ENCODE measurements at regions not wholly inside any gene's neighbourhood (a gene's known extent, or its start where the extent isn't known, plus 50 kb on each side); places are given as distances from the start of the nearest gene placed in this dataset.

DNA sequence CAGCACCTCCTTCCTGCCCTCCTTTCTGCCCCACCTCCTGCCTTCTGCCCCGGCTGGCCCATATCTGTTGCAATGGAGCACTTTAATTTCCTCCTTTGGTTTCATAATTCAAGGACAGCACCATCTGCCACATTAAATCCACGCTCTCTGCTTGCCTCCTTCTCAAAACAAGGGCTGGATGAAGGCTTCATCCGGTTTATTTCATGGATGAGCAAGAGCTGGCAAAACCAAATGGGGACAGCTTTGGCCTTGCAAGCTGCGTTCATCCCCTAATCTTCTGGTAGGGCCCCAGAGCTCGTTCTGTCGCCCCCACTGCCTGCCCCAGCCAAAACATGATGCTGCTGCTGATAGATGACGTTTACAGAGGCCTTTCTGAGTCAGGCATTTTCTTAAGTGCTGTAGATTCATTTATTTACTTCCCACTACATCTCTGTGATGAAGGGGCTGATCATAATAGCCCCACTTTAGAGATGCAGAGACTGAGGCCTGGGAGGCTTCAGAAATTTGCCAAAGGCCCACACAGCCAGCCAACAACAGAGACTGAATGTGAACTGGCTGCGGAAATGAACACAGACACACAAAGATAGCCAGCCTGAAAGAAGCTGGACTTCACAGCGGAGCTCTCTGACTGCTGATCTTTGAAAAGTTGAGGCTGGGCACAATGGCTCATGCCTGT lies 115.6 kb upstream of the CPEB4 start:
- ChIA-PET CTCF (no interaction called here), POLR2A (interaction anchor here (0.6 kb wide), 1 partner anchor 814 kb away, joined by 4 read pairs; no protein-coding TSS in a partner anchor)
- no TSS peak for BruUV-seq (replicated peaks)
- Histone ChIP-seq H3K4me3 (ENCODE audit: low read depth in 2 of 2, low read length in 2 of 2) (no peak overlapping the region), H3K4me1 (ENCODE audit: control insufficient read depth, insufficient read depth, low read length) (no peaks in the 10 kb centered on the region), H3K36me3 (ENCODE audit: control insufficient read depth, insufficient read depth, low read length) (no peaks in the 10 kb centered on the region), H3K9me3 (ENCODE audit: control insufficient read depth, insufficient read depth, low read depth, low read length) (no peaks in the 10 kb centered on the region), H3K27ac (ENCODE audit: low read length) (no peak overlapping the region), H3K27me3 (ENCODE audit: control insufficient read depth, insufficient read depth, low read length) (no peaks in the 10 kb centered on the region)
- intact Hi-C loops (cut with micrococcal nuclease; ENCODE audit: unreplicated experiment): no loop called here
- TF ChIP-seq POLR2AphosphoS5 (IDR thresholded peaks at IDR 0.05; ENCODE audit: low read depth, low read length): no peak
- DNase-seq (ENCODE audit: low read depth, low spot score) (no peak), ATAC-seq (no peak)
- in situ Hi-C loops (cut with HindIII; ENCODE audit: low pct_unique_long_range_greater_than_20kb, low sequenced_read_pairs): no loop called here

DNA sequence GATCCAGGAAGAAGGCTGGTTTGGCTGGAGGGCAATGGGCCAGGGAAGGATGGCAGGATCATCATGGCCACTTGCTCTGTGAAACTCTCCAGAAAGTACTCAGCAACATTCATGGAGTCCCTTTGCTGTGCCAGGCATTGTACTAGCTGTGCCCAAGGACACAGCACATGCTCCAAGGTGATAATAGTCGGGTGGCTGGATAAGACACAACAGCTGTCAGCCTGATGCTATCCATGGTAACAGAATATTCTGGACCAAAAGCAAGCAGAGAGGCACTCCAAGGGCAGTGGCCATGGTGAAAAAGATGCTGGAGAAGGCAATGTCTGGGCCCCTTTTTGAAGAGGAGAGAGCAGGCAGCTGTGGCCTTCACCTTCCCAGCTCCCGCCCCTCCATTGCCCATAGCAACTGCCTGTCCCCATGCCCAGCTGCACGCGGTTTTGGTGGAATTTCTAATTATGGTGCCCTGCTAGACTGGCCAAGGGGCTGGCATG lies 113.8 kb upstream of the CPEB4 start:
- ChIA-PET CTCF (no interaction called here), POLR2A (no interaction called here)
- intact Hi-C loops (cut with micrococcal nuclease; ENCODE audit: unreplicated experiment) (no loop called here), in situ Hi-C loops (cut with HindIII; ENCODE audit: low pct_unique_long_range_greater_than_20kb, low sequenced_read_pairs) (no loop called here)
- TF ChIP-seq POLR2AphosphoS5 (IDR thresholded peaks at IDR 0.05; ENCODE audit: low read depth, low read length) (no peak), SIN3A (IDR thresholded peaks at IDR 0.05; ENCODE audit: borderline replicate concordance, insufficient read depth, low read depth, low read length) (no peak), TCF7L2 (IDR thresholded peaks at IDR 0.05; ENCODE audit: low read depth, low read length) (no peak)
- TF ChIP-seq, protein P1, sequence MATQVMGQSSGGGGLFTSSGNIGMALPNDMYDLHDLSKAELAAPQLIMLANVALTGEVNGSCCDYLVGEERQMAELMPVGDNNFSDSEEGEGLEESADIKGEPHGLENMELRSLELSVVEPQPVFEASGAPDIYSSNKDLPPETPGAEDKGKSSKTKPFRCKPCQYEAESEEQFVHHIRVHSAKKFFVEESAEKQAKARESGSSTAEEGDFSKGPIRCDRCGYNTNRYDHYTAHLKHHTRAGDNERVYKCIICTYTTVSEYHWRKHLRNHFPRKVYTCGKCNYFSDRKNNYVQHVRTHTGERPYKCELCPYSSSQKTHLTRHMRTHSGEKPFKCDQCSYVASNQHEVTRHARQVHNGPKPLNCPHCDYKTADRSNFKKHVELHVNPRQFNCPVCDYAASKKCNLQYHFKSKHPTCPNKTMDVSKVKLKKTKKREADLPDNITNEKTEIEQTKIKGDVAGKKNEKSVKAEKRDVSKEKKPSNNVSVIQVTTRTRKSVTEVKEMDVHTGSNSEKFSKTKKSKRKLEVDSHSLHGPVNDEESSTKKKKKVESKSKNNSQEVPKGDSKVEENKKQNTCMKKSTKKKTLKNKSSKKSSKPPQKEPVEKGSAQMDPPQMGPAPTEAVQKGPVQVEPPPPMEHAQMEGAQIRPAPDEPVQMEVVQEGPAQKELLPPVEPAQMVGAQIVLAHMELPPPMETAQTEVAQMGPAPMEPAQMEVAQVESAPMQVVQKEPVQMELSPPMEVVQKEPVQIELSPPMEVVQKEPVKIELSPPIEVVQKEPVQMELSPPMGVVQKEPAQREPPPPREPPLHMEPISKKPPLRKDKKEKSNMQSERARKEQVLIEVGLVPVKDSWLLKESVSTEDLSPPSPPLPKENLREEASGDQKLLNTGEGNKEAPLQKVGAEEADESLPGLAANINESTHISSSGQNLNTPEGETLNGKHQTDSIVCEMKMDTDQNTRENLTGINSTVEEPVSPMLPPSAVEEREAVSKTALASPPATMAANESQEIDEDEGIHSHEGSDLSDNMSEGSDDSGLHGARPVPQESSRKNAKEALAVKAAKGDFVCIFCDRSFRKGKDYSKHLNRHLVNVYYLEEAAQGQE (IDR thresholded peaks at IDR 0.05; ENCODE audit: insufficient read depth in 1 of 2, low read depth in 2 of 2, low read length in 1 of 2): no peak
- TF ChIP-seq, protein P2, sequence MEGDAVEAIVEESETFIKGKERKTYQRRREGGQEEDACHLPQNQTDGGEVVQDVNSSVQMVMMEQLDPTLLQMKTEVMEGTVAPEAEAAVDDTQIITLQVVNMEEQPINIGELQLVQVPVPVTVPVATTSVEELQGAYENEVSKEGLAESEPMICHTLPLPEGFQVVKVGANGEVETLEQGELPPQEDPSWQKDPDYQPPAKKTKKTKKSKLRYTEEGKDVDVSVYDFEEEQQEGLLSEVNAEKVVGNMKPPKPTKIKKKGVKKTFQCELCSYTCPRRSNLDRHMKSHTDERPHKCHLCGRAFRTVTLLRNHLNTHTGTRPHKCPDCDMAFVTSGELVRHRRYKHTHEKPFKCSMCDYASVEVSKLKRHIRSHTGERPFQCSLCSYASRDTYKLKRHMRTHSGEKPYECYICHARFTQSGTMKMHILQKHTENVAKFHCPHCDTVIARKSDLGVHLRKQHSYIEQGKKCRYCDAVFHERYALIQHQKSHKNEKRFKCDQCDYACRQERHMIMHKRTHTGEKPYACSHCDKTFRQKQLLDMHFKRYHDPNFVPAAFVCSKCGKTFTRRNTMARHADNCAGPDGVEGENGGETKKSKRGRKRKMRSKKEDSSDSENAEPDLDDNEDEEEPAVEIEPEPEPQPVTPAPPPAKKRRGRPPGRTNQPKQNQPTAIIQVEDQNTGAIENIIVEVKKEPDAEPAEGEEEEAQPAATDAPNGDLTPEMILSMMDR (IDR thresholded peaks at IDR 0.05): no peak
- no TSS peak for BruUV-seq (replicated peaks)
- Histone ChIP-seq H3K4me3 (ENCODE audit: low read depth in 2 of 2, low read length in 2 of 2) (no peak overlapping the region), H3K4me1 (ENCODE audit: control insufficient read depth, insufficient read depth, low read length) (no peaks in the 10 kb centered on the region), H3K36me3 (ENCODE audit: control insufficient read depth, insufficient read depth, low read length) (no peaks in the 10 kb centered on the region), H3K27ac (ENCODE audit: low read length) (no peak overlapping the region), H3K27me3 (ENCODE audit: control insufficient read depth, insufficient read depth, low read length) (no peaks in the 10 kb centered on the region), H3K9me3 (ENCODE audit: control insufficient read depth, insufficient read depth, low read depth, low read length) (no peaks in the 10 kb centered on the region)
- ATAC-seq: no peak
- DNase-seq (ENCODE audit: low read depth, low spot score): no peak
